AML-193 (cell line): ENCODE measurements at regions not wholly inside any gene's neighbourhood (a gene's known extent, or its start where the extent isn't known, plus 50 kb on each side); places are given as distances from the start of the nearest gene placed in this dataset.
"Not testable (repeated sequence)": the region's sequence is repeated elsewhere in the genome, so short reads cannot be mapped to it uniquely, and the experiment has no call there.

Source experiments
- DNase-seq, 2 experiments: peaks; one replicate each; lab custom pipeline; 2025; lab: John Stamatoyannopoulos, UW

- not testable (repeated sequence) for DNase-seq
Measured at GRCh38 chr9:135405145-135405464, 74.5 kb upstream of the PPP1R26 start.

- DNase-seq, result no peak
Measured at GRCh38 chr9:135408476-135409254, 70.9 kb upstream of the PPP1R26 start.

- DNase-seq, result no peak
Measured at GRCh38 chr9:135409286-135410200, 70.0 kb upstream of the PPP1R26 start.

GRCh38 chr9:135410421-135410820, 69.2 kb upstream of the PPP1R26 start:
- no peak for DNase-seq

- DNase-seq, result no peak
Measured at GRCh38 chr9:135410831-135411473, 68.6 kb upstream of the PPP1R26 start.

GRCh38 chr9:135411605-135412004, 68.0 kb upstream of the PPP1R26 start:
- not testable (repeated sequence) for DNase-seq

GRCh38 chr9:135412315-135413085, 67.1 kb upstream of the PPP1R26 start:
- DNase-seq, result peak; percentile 11 to 17

- DNase-seq, result no peak
Measured at GRCh38 chr9:135413086-135413375, 66.6 kb upstream of the PPP1R26 start.

- no peak for DNase-seq
Measured at GRCh38 chr9:135413461-135413860, 66.1 kb upstream of the PPP1R26 start.

GRCh38 chr9:135414293-135414692, 65.3 kb upstream of the PPP1R26 start:
- no peak for DNase-seq

- no peak for DNase-seq
Measured at GRCh38 chr9:135415586-135415985, 64.0 kb upstream of the PPP1R26 start.

GRCh38 chr9:135416664-135417290, 62.8 kb upstream of the PPP1R26 start:
- DNase-seq, result no peak

- no peak for DNase-seq
Measured at GRCh38 chr9:135418161-135418560, 61.4 kb upstream of the PPP1R26 start.

GRCh38 chr9:135419106-135419505, 60.5 kb upstream of the PPP1R26 start:
- DNase-seq, result no peak

- DNase-seq, result no peak
Measured at GRCh38 chr9:135422341-135422944, 57.1 kb upstream of the PPP1R26 start.

- DNase-seq, result no peak
Measured at GRCh38 chr9:135423725-135424124, 55.9 kb upstream of the PPP1R26 start.
